GM12874 (cell line): ENCODE measurements at regions not wholly inside any gene's neighbourhood (a gene's known extent, or its start where the extent isn't known, plus 50 kb on each side); places are given as distances from the start of the nearest gene placed in this dataset.

ENCODE experiments used
- TF ChIP-seq, protein P1 (sequence below): IDR thresholded peaks from 2 replicates; pipeline ENCODE4 v1.5.1; 2011; ENCODE audit warnings: low read depth, mild to moderate bottlenecking, control low read depth, low read length, moderate library complexity; ENCODE audit not compliant: insufficient read depth

DNA sequence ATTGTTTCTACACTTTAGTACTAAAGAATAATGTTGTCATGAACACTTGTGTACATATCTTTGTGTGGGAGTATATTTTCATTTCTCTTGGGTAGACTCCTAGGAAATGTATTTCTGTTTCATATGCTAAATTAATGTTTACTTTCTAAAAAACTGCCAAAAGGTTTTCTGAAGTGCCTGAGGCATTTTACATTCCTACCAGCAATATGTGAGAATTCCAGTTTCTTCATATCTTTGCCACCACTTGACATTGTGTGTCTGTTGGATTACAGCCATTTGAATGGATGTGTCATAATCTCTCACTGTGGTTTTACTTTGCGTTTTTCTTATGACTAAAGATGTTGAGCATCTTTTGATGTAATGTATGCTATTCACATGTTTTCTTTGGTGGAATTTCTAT is 428.2 kb upstream of the KCNH7 start:
- TF ChIP-seq, protein P1, sequence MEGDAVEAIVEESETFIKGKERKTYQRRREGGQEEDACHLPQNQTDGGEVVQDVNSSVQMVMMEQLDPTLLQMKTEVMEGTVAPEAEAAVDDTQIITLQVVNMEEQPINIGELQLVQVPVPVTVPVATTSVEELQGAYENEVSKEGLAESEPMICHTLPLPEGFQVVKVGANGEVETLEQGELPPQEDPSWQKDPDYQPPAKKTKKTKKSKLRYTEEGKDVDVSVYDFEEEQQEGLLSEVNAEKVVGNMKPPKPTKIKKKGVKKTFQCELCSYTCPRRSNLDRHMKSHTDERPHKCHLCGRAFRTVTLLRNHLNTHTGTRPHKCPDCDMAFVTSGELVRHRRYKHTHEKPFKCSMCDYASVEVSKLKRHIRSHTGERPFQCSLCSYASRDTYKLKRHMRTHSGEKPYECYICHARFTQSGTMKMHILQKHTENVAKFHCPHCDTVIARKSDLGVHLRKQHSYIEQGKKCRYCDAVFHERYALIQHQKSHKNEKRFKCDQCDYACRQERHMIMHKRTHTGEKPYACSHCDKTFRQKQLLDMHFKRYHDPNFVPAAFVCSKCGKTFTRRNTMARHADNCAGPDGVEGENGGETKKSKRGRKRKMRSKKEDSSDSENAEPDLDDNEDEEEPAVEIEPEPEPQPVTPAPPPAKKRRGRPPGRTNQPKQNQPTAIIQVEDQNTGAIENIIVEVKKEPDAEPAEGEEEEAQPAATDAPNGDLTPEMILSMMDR = no peak

DNA sequence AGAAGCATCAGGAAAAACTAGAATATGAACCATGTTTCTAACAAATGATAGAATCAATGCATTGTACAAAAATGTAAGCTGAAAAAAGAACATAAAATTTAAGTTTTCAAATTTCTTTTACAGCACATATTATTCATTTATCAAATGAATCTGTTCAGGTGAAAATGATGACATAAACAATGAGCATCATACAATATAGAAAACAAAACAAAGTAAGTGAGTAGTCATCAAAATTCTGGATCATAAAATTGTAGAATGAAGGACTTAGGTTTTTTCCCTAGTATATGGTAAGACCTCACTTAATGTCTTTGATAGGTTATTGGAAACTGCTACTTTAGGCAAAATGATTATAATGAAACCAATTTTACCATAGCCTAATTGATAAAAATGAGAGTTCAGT is 427.0 kb upstream of the KCNH7 start:
- TF ChIP-seq, protein P1 = no peak

DNA sequence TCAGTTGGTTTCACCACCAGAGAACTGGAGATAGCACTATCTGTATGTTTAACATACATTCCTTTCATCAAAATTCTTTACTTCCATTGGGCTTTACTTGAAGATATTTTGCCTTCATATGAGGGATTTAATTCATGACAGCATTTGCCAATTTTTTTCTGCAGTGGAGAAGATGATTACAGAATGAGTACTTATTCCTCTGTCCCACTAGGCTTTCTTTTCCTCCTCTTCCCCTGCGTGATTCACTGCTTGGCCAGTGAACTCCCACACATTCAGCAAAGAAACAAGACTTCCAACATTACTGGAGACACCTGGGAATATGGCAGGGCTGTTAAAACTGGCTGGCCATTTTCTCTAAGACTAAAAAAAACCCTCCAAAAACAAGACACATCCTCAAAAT is 425.8 kb upstream of the KCNH7 start:
- TF ChIP-seq, protein P1 = no peak

GRCh38 chr2:163259489-163259888 is 420.9 kb upstream of the KCNH7 start:
- TF ChIP-seq, protein P1 = no peak

GRCh38 chr2:163255086-163255485 is 416.5 kb upstream of the KCNH7 start:
- TF ChIP-seq, protein P1 = no peak

GRCh38 chr2:163253621-163254285 is 415.2 kb upstream of the KCNH7 start:
- TF ChIP-seq, protein P1 = no peak

- TF ChIP-seq, protein P1 = no peak
These were observed 413.6 kb upstream of the KCNH7 start for GRCh38 chr2:163252199-163252598.
